DMS153 treated with DMSO at 0.1 percent for 48 hours (cell line): ENCODE measurements at regions not wholly inside any gene's neighbourhood (a gene's known extent, or its start where the extent isn't known, plus 50 kb on each side); places are given as distances from the start of the nearest gene placed in this dataset.
A peak's percentile ranks its signal among the peaks of the same experiment; 100 is the strongest.

Experiments used
- DNase-seq: peaks from one replicate; lab custom pipeline; 2025; ENCODE audit not compliant: unreplicated experiment; lab: John Stamatoyannopoulos, UW

GRCh38 chr12:82174936-82175335 is 183.3 kb downstream of the CCDC59 start:
- DNase-seq: peak; percentile 88

GRCh38 chr12:82174383-82174782 is 183.8 kb downstream of the CCDC59 start:
- DNase-seq: peak; percentile 88

DNA sequence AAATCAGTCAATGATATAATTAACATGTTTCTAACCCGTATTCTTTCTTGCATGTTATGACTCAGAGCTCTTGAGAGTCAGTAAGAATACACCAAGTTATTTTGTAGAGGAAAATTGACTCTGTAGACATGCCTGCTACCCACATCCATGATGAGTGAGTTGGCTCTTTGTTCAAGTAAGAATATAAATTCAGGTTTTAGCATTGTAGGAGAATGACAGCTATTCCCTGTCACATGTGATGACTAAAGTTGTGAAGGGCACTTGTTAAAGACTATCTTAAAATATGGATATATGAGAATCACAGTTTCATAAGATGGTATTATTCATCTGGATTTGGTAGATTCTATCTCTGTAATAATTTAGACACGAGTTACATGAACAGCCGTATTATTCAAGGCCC is 209.1 kb downstream of the CCDC59 start:
- no peak for DNase-seq

GRCh38 chr12:82146740-82147139 is 211.4 kb downstream of the CCDC59 start:
- DNase-seq: no peak

DNA sequence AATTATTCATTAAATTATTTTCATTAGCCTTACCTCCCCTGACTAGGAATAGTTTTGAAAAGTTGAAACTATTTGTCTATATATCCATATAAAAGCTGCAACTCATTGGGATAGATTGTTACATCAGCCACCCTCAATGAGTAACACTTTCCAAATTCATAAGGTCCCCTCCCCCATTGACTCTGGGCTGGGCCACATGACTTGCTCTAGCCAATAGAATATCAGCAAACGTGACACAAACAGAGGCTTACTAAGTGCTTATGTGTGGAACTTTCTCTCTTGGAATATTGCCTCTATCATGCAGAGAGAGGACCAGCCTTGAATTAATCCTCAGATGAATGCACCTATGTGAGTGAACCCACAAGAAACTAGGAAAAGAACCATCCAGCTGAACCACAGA is 213.7 kb downstream of the CCDC59 start:
- no peak for DNase-seq

DNA sequence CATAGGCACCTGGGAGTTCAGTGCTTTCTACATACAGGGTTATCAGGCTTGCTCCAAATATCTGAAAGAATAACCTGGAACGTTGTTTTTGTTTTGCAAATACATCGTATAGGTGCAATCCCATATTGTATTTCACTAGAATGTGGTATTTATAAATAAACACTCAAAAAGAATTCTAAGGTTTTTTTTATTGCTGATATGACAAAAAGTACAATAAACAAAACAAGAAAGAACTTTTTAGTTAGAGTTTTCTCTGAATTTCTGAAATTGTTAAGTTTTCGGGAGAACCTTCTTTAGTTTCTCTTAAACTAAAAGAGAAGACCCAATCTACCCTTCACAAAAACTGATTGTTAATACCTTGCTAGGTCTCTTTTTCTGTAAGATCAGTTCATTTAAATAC is 225.8 kb downstream of the CCDC59 start:
- no peak for DNase-seq

DNA sequence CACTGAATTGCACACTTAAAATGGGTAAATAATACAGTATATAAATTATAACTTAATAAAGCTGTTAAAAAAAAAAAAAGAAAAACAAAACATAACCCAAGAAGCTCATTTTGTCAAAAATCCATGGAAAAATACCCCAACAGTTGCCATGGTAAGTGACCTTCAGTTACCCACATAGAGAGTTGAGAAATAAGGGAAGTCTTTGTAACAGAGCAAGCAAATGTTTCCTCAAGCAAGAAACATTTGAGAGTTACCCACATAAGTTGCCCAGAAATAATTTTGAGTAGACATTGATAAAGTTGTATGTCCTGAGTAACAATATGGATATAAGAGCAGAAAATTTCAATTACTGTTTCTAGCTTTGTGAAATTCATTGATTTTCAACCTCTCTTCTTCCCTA is 227.4 kb downstream of the CCDC59 start:
- no peak for DNase-seq

GRCh38 chr12:82124711-82125380 is 233.3 kb downstream of the CCDC59 start:
- no peak for DNase-seq

- no peak for DNase-seq
Measured at GRCh38 chr12:82121545-82121944, 236.6 kb downstream of the CCDC59 start.

GRCh38 chr12:82120901-82121300 is 237.3 kb downstream of the CCDC59 start:
- no peak for DNase-seq

DNA sequence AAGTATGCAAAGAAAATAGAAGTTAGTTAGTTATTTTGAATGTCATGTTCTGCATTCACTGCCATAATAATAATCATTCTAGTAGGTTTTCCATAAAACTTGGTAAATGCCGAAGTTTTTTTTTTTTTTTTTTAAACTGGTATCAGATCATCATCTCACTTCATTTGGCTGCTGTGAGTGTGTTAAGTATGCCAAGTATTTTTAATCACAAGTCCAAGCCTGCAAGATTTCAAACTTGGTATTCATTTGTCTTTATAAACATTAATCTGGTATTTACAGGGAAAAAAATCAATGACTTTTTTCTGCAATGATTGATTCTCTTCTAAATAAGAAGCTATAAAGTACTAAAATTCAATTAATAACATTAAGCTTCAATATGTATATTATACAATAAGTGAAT is 248.9 kb downstream of the CCDC59 start:
- no peak for DNase-seq

DNA sequence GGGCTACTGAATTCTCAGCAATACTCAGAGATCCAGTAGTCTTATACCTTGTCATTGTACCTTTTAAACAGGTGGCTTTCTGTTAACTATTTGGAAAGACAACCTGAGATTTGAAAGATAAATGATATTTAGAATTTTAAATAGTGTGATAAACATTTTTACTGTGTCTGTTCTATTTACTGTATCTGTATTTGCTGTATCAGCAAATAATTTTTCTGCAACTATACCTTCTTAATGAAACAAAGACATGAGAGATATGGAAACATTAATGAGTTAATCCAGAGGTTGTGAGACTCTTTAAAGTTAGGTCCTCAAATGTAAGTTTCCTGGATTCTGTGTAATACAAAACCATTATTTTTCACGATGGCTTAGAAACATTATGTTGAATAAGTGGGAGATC is 249.6 kb downstream of the CCDC59 start:
- no peak for DNase-seq

- no peak for DNase-seq
Measured at GRCh38 chr12:82099216-82099615, 259.0 kb downstream of the CCDC59 start.

GRCh38 chr12:82097877-82098276 is 260.3 kb downstream of the CCDC59 start:
- DNase-seq: no peak

GRCh38 chr12:82097438-82097837 is 260.7 kb downstream of the CCDC59 start:
- no peak for DNase-seq

- DNase-seq: no peak
Measured at GRCh38 chr12:82090165-82090564, 268.0 kb downstream of the CCDC59 start.

DNA sequence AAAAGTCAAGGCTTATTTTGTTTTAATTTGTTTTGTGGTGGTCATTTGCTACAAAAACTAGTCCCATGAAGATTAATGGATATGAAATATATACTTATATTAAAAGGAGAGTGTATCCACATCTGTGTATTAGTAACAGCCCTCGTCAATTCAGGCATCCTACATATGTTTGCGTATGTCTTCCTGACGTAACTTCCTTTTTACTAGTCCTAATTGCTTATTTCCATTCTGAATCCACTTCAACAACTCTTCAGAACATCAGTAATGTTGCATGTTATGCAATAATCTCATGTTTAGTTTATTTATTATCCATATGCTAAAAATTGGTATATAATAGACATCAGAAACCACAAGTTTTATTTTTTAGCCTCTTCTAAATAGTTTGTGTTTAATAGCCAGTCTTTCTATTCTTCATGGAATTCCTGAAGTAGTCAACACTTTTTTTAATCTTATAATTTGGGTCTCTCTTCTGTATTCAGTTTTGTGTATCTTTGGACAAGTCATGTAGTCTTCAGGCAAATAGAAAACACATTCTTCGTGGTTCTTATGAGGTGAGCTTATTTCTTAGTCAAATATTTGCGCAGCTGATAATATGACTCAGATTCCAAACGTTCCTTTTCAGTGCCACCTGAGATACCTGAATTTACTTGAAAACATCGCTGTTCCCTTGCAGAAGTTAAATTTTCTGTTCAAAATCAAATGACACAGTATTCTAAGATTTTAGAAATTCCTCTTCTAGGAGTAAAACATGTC is 268.6 kb downstream of the CCDC59 start:
- DNase-seq: no peak

DNA sequence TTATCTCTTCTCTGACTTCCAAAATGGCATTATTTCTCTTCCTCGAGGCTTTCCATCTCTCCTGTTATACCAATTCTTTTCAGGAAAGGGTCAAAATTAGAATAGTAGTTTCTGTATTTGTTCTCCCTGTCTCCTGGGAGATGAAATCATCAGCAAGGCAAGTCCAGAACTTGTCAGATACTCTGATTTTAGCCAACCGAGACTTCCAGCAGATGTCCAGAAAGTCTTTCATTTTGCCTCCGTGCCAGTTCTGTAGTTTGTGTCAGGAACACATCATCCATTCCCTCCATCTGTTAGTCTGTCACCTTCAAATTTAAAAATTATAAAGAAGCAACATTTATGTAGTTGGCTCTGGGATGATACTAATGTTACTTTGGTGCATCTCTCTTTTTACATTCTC is 275.7 kb downstream of the CCDC59 start:
- no peak for DNase-seq

DNA sequence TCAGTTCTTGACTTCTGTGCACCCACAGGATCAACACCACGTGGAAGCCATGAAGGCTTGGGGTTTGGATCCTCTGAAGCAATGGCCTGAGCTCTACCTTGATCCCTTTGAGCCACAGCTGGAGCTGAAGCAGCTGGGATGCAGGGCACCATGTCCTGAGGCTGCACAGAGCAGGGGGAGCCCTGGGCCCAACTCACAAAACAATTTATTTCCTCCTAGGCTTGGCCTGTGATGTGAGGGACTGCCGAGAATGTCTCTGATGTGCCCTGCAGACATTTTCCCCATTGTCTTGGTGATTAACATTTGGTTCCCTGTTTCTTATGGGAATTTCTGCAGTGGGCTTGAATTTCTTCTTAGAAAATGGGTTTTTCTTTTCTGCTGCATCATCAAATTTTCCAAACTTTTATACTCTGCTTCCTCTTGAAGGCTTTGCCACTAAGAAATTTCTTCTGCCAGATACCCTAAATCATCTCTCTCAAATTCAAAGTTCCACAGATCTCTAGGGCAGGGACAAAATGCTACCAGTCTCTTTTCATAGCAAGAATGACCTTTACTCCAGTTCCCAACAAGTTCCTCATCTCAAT is 288.2 kb downstream of the CCDC59 start:
- no peak for DNase-seq

GRCh38 chr12:82058197-82058596 is 299.0 kb upstream of the PPFIA2 start:
- no peak for DNase-seq

- DNase-seq: no peak
Measured at GRCh38 chr12:82057770-82058169, 298.6 kb upstream of the PPFIA2 start.

- DNase-seq: no peak
Measured at GRCh38 chr12:82055391-82055790, 296.2 kb upstream of the PPFIA2 start.
